ENCODE measurements at regions not wholly inside any gene's neighbourhood (a gene's known extent, or its start where the extent isn't known, plus 50 kb on each side); places are given as distances from the start of the nearest gene placed in this dataset.

- no peak for DNase-seq (ENCODE audit: low read depth)
These were observed 233.1 kb downstream of the BCAS1 start for GRCh38 chr20:53837126-53837826.

GRCh38 chr20:53834749-53835148 is 235.6 kb downstream of the BCAS1 start:
- no peak for DNase-seq (ENCODE audit: low read depth)

GRCh38 chr20:53834062-53834442 is 236.3 kb downstream of the BCAS1 start:
- DNase-seq (ENCODE audit: low read depth) = no peak

GRCh38 chr20:53833333-53834061 is 236.9 kb downstream of the BCAS1 start:
- DNase-seq (ENCODE audit: low read depth) = no peak

GRCh38 chr20:53832499-53832898 is 237.9 kb downstream of the BCAS1 start:
- DNase-seq (ENCODE audit: low read depth) = no peak

GRCh38 chr20:53831812-53832211 is 238.2 kb upstream of the ZNF217 start:
- DNase-seq (ENCODE audit: low read depth) = no peak

GRCh38 chr20:53831228-53831627 is 237.6 kb upstream of the ZNF217 start:
- no peak for DNase-seq (ENCODE audit: low read depth)

GRCh38 chr20:53829724-53830521 is 236.3 kb upstream of the ZNF217 start:
- DNase-seq (ENCODE audit: low read depth) = peak; percentile 63

GRCh38 chr20:53829255-53829723 is 235.7 kb upstream of the ZNF217 start:
- DNase-seq (ENCODE audit: low read depth) = peak; percentile 97

GRCh38 chr20:53828682-53829254 is 235.1 kb upstream of the ZNF217 start:
- DNase-seq (ENCODE audit: low read depth) = peak; percentile 93

- DNase-seq (ENCODE audit: low read depth) = peak; percentile 100
These were observed 234.5 kb upstream of the ZNF217 start for GRCh38 chr20:53828088-53828681.

- DNase-seq (ENCODE audit: low read depth) = no peak
These were observed 233.9 kb upstream of the ZNF217 start for GRCh38 chr20:53827292-53828087.

- DNase-seq (ENCODE audit: low read depth) = peak; percentile 32
These were observed 233.1 kb upstream of the ZNF217 start for GRCh38 chr20:53826597-53827291.

GRCh38 chr20:53826090-53826489 is 232.5 kb upstream of the ZNF217 start:
- DNase-seq (ENCODE audit: low read depth) = no peak

- no peak for DNase-seq (ENCODE audit: low read depth)
These were observed 231.6 kb upstream of the ZNF217 start for GRCh38 chr20:53825282-53825681.

GRCh38 chr20:53824779-53825178 is 231.1 kb upstream of the ZNF217 start:
- peak; percentile 38 for DNase-seq (ENCODE audit: low read depth)

- no peak for DNase-seq (ENCODE audit: low read depth)
These were observed 229.6 kb upstream of the ZNF217 start for GRCh38 chr20:53823121-53823764.

GRCh38 chr20:53822534-53822933 is 228.9 kb upstream of the ZNF217 start:
- DNase-seq (ENCODE audit: low read depth) = no peak

- no peak for DNase-seq (ENCODE audit: low read depth)
These were observed 226.4 kb upstream of the ZNF217 start for GRCh38 chr20:53819973-53820451.
